Liver (tissue), 3 donors: ENCODE measurements at regions not wholly inside any gene's neighbourhood (a gene's known extent, or its start where the extent isn't known, plus 50 kb on each side); places are given as distances from the start of the nearest gene placed in this dataset.

ENCODE experiments used
- CTCF ChIP-seq: fragments of 150-350 bp; IDR thresholded peaks from 2 replicates; pipeline ENCODE4 v1.5.1; 2017; ENCODE audit warnings: improper control_type of control experiment, low read depth, low read length; ENCODE audit not compliant: missing input control
- MAX ChIP-seq: IDR thresholded peaks from 2 replicates; pipeline ENCODE4 v1.6.1; 2016; ENCODE audit warnings: antibody characterized with exemption
- RAD21 ChIP-seq, 2 donors: IDR thresholded peaks; 2 replicates each; pipeline ENCODE4 v1.6.1; 2016; ENCODE audit warnings: antibody characterized with exemption in 2 of 2, mild to moderate bottlenecking in 2 of 2
- REST ChIP-seq: IDR thresholded peaks from 2 replicates; pipeline ENCODE4 v1.6.1; 2016; ENCODE audit warnings: antibody characterized with exemption, mild to moderate bottlenecking
- RXRA ChIP-seq, 2 donors: IDR thresholded peaks; 2 replicates each; pipeline ENCODE4 v1.6.1; 2017 to 2018; ENCODE audit warnings: antibody characterized with exemption in 2 of 2, mild to moderate bottlenecking in 1 of 2
- SP1 ChIP-seq: IDR thresholded peaks from 2 replicates; pipeline ENCODE4 v1.6.1; 2018; ENCODE audit warnings: antibody characterized with exemption, mild to moderate bottlenecking
- TAF1 ChIP-seq: conservative IDR thresholded peaks from 2 replicates; pipeline ENCODE4 v1.6.1; 2016; ENCODE audit warnings: antibody characterized with exemption, mild to moderate bottlenecking
- YY1 ChIP-seq: IDR thresholded peaks from 2 replicates; pipeline ENCODE4 v1.6.1; 2016; ENCODE audit warnings: antibody characterized with exemption, mild to moderate bottlenecking
- donor health status: healthy.
- donor health status: healthy.

- no peak for TF ChIP-seq CTCF
- TF ChIP-seq RAD21 (IDR thresholded peaks at IDR 0.05) = no peak
- no peak for TF ChIP-seq TAF1
- no peak for TF ChIP-seq REST
- TF ChIP-seq MAX = no peak
- no peak for TF ChIP-seq YY1
- no peak for TF ChIP-seq RXRA (IDR thresholded peaks at IDR 0.05)
- TF ChIP-seq SP1 = no peak
These were observed 822.7 kb downstream of the NTRK3 start for GRCh38 chr15:87433871-87434270.
